B cell (primary cell): ENCODE measurements at regions not wholly inside any gene's neighbourhood (a gene's known extent, or its start where the extent isn't known, plus 50 kb on each side); places are given as distances from the start of the nearest gene placed in this dataset.

Experiments
- ATAC-seq: fragments of 200-7000 bp; cut with Tn5 transposase; one replicate; pipeline ENCODE4 v1.10.0; 2021; ENCODE audit warnings: low read depth, mild to moderate bottlenecking, moderate number of reproducible peaks, moderate library complexity
- CTCF ChIA-PET: fragments of 350-600 bp; sonication (Branson Sonifier 250); formaldehyde crosslinking; loops from one replicate; lab custom pipeline; 2021; ENCODE audit warnings: antibody characterized with exemption, inconsistent platforms; lab: Charles Lee
- POLR2A ChIA-PET: fragments of 350-600 bp; sonication (Branson Sonifier 250); formaldehyde crosslinking; loops from one replicate; lab custom pipeline; 2021; ENCODE audit warnings: antibody characterized with exemption; lab: Charles Lee
- DNase-seq: peaks from one replicate; pipeline ENCODE4 v3.0.0; 2013
- H2AFZ ChIP-seq: 2 replicates; pipeline ENCODE4 v1.6.1; 2012; ENCODE audit warnings: mild to moderate bottlenecking, low read depth, low read length; ENCODE audit not compliant: insufficient read depth, poor library complexity, severe bottlenecking
- H3K27ac ChIP-seq, 2 donors: 1 replicate in 1 of 2; 2 replicates in 1 of 2; pipeline ENCODE4 v1.5.1; 2012 to 2013; ENCODE audit warnings: low read length in 2 of 2, mild to moderate bottlenecking in 2 of 2, moderate library complexity in 1 of 2
- H3K27me3 ChIP-seq, 4 experiments: fragments of 200-600 bp in 1 of 4; sonication (generic) in 1 of 4; replicated peaks in 1 of 4; 1 replicate in 2 of 4; 2 replicates in 2 of 4; pipeline versions ENCODE4 v1.6.1 to v1.7.0; 2013 to 2016; ENCODE audit warnings: low read length in 3 of 4, mild to moderate bottlenecking in 2 of 4, mixed read lengths in 1 of 4, moderate library complexity in 1 of 4; ENCODE audit not compliant: insufficient read depth in 4 of 4, control insufficient read depth in 3 of 4; ENCODE audit errors: control extremely low read depth in 1 of 4
- H3K36me3 ChIP-seq, 2 experiments: replicated peaks in 1 of 2; 1 replicate in 1 of 2; 2 replicates in 1 of 2; pipeline versions ENCODE4 v1.6.1 to v1.7.1; 2013; ENCODE audit warnings: low read length in 1 of 2; ENCODE audit not compliant: insufficient read depth in 2 of 2, control insufficient read depth in 1 of 2; ENCODE audit errors: control extremely low read depth in 1 of 2, extremely low read depth in 1 of 2
- H3K4me1 ChIP-seq, 2 donors: fragments of 200-600 bp in 1 of 2; sonication (generic) in 1 of 2; 1 replicate in 1 of 2; 2 replicates in 1 of 2; pipeline versions ENCODE4 v1.5.1 to v1.6.1; 2013 to 2017; ENCODE audit warnings: low read length in 2 of 2; ENCODE audit not compliant: control insufficient read depth in 2 of 2, insufficient read depth in 2 of 2
- H3K4me2 ChIP-seq: replicated peaks from 2 replicates; pipeline ENCODE3; 2012; ENCODE audit warnings: mild to moderate bottlenecking, low read depth, low read length; ENCODE audit not compliant: poor library complexity, severe bottlenecking
- H3K4me3 ChIP-seq, 5 experiments: fragments of 200-600 bp in 1 of 5; sonication (generic) in 1 of 5; 1 replicate in 3 of 5; 2 replicates in 2 of 5; pipeline versions ENCODE4 v1.5.1 to v1.7.0; 2011 to 2016; ENCODE audit warnings: low read length in 4 of 5, mild to moderate bottlenecking in 4 of 5, low read depth in 2 of 5, control low read depth in 1 of 5, moderate library complexity in 1 of 5; ENCODE audit not compliant: insufficient read depth in 1 of 5; ENCODE audit errors: control extremely low read depth in 1 of 5, extremely low read depth in 1 of 5
- H3K79me2 ChIP-seq: fragments of 200-600 bp; sonication (generic); one replicate; pipeline ENCODE4 v1.6.0; 2016; ENCODE audit warnings: low read length; ENCODE audit not compliant: control insufficient read depth, insufficient read depth
- H3K9ac ChIP-seq: fragments of 200-600 bp; sonication (generic); 2 replicates; pipeline ENCODE4 v1.6.1; 2017; ENCODE audit warnings: mild to moderate bottlenecking, low read length, moderate library complexity
- H3K9me3 ChIP-seq, 3 donors: one replicate each; pipeline versions ENCODE4 v1.6.1 to v1.7.1; 2013; ENCODE audit warnings: low read length in 2 of 3; ENCODE audit not compliant: control insufficient read depth in 2 of 3, insufficient read depth in 1 of 3; ENCODE audit errors: control extremely low read depth in 1 of 3
- H4K20me1 ChIP-seq: 2 replicates; pipeline ENCODE4 v1.6.0; 2012; ENCODE audit warnings: mild to moderate bottlenecking, low read length; ENCODE audit not compliant: insufficient read depth, control insufficient read depth, poor library complexity, severe bottlenecking
- H3K27ac Mint-ChIP-seq: one replicate; pipeline ENCODE4 v1.8.0; 2021; ENCODE audit warnings: mixed read lengths
- H3K27me3 Mint-ChIP-seq: one replicate; pipeline ENCODE4 v1.8.0; 2021; ENCODE audit warnings: mixed read lengths
- H3K4me1 Mint-ChIP-seq: one replicate; pipeline ENCODE4 v1.8.0; 2021; ENCODE audit warnings: mixed read lengths
- H3K4me3 Mint-ChIP-seq: one replicate; pipeline ENCODE4 v1.8.0; 2021; ENCODE audit warnings: mixed read lengths
- H3K9me3 Mint-ChIP-seq: one replicate; pipeline ENCODE4 v1.8.0; 2022; ENCODE audit warnings: mixed read lengths; ENCODE audit not compliant: insufficient read depth
- EZH2 ChIP-seq: IDR thresholded peaks from 2 replicates; pipeline ENCODE4 v1.6.1; 2012; ENCODE audit warnings: borderline replicate concordance, low read depth, mild to moderate bottlenecking, moderate library complexity, low read length; ENCODE audit not compliant: insufficient read depth, poor library complexity, severe bottlenecking
- WGBS: methylation state at CpG from one replicate; pipeline ENCODE4 v1.1.5; 2013; ENCODE audit warnings: missing lambda C conversion rate; ENCODE audit not compliant: insufficient coverage; 5-methylcytosine and 5-hydroxymethylcytosine counted together
- intact Hi-C: fragments of 100-400 bp; cut with micrococcal nuclease; formaldehyde crosslinking; loops from one replicate; pipeline ENCODE4 v1.10.0; 2022
- TF ChIP-seq, protein P1 (sequence below): fragments of 200-600 bp; IDR thresholded peaks from one replicate; pipeline ENCODE4 v1.8.0; 2022; ENCODE audit warnings: antibody characterized with exemption, mild to moderate bottlenecking

DNA sequence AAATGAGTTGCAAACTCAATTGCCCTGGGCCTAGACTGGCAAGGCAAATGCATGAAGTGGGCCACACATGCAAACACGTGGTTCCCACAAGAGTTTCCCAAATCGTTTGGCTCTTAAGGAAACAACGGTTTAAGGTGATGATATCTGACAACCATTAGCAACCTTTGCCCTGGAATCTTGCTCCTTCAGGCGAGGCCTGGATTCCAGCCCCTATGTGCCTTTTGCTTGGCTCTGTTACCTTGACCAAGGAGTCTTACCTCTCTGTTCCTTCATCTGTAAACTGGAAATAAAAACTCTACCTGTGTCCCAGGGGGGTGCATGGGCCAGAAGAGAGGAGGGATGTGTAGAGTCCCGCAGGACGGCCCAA is 72.1 kb upstream of the CASZ1 start:
- Histone ChIP-seq H3K27me3 (peaks cover 0 to 50% (median 17%) of the 10 kb centered on the region in 4 experiments), H3K27ac (no peak overlapping the region), H3K4me3 (no peak overlapping the region), H4K20me1 (no peaks in the 10 kb centered on the region), H3K36me3 (no peaks in the 10 kb centered on the region), H3K9me3 (peaks cover 0 to 3% (median 0%) of the 10 kb centered on the region in 3 donors), H3K9ac (no peak overlapping the region), H3K79me2 (no peaks in the 10 kb centered on the region), H3K4me2 (no peak overlapping the region), H3K4me1 (peaks cover 11 to 14% of the 10 kb centered on the region in 2 donors), H2AFZ (no peak overlapping the region)
- H3K9me3 Mint-ChIP-seq = no peaks in the 10 kb centered on the region
- intact Hi-C loops = loop anchor here (5.0 kb wide), 1 partner anchor 361 kb away; no protein-coding TSS in a partner anchor
- no peak overlapping the region for H3K4me3 Mint-ChIP-seq
- CTCF ChIA-PET = interaction anchor here (5.6 kb wide), 1 partner anchor 374 kb away, joined by 36 read pairs; no protein-coding TSS in a partner anchor
- POLR2A ChIA-PET = no interaction called here
- ATAC-seq (no peak), DNase-seq (no peak)
- no peak overlapping the region for H3K27ac Mint-ChIP-seq
- 70% methylated on average over 4 of the region's 6 CpGs for WGBS
- peaks cover 15% of the 10 kb centered on the region for H3K4me1 Mint-ChIP-seq
- peaks cover 59% of the 10 kb centered on the region for H3K27me3 Mint-ChIP-seq
- TF ChIP-seq, protein P1, sequence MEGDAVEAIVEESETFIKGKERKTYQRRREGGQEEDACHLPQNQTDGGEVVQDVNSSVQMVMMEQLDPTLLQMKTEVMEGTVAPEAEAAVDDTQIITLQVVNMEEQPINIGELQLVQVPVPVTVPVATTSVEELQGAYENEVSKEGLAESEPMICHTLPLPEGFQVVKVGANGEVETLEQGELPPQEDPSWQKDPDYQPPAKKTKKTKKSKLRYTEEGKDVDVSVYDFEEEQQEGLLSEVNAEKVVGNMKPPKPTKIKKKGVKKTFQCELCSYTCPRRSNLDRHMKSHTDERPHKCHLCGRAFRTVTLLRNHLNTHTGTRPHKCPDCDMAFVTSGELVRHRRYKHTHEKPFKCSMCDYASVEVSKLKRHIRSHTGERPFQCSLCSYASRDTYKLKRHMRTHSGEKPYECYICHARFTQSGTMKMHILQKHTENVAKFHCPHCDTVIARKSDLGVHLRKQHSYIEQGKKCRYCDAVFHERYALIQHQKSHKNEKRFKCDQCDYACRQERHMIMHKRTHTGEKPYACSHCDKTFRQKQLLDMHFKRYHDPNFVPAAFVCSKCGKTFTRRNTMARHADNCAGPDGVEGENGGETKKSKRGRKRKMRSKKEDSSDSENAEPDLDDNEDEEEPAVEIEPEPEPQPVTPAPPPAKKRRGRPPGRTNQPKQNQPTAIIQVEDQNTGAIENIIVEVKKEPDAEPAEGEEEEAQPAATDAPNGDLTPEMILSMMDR = no peak
- TF ChIP-seq EZH2 = no peak

DNA sequence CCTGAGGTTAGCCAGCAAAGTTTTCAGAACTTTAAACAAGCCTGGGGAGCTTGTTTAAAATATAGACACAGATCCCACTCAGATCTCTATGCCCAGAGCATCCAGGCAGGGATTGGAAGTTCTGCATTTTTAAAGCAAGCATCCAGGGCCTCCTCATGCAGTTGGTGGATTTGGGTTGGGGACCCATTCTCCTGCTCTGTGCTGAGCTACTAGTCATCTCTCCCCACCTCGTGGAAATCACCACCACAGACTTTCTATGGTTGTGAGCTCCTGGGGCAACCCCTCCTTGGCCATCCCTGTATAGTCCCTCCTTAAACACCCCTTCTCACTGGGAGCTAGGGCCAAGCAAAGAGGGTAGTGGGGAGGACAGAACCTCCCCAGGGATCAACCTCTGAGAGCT is 73.5 kb upstream of the CASZ1 start:
- intact Hi-C loops = loop anchor here (5.0 kb wide), 1 partner anchor 363 kb away; no protein-coding TSS in a partner anchor
- no peak overlapping the region for H3K4me3 Mint-ChIP-seq
- Histone ChIP-seq H3K4me2 (no peak overlapping the region), H3K4me1 (peaks cover 11 to 14% of the 10 kb centered on the region in 2 donors), H3K27me3 (peaks cover 0 to 48% (median 16%) of the 10 kb centered on the region in 4 experiments), H3K9ac (no peak overlapping the region), H2AFZ (no peak overlapping the region), H4K20me1 (no peaks in the 10 kb centered on the region), H3K9me3 (peaks cover 0 to 3% (median 0%) of the 10 kb centered on the region in 3 donors), H3K4me3 (no peak overlapping the region), H3K27ac (no peak overlapping the region), H3K79me2 (no peaks in the 10 kb centered on the region), H3K36me3 (no peaks in the 10 kb centered on the region)
- peaks cover 15% of the 10 kb centered on the region for H3K4me1 Mint-ChIP-seq
- H3K27me3 Mint-ChIP-seq = peaks cover 45% of the 10 kb centered on the region
- ChIA-PET POLR2A (no interaction called here), CTCF (interaction anchor here (0.6 to 5.6 kb wide), 5 partner anchors 13 to 375 kb away, joined by 3 to 36 read pairs (median 5); no protein-coding TSS in a partner anchor)
- no peak for DNase-seq
- TF ChIP-seq, protein P1 = no peak
- no peak for TF ChIP-seq EZH2
- H3K9me3 Mint-ChIP-seq = no peaks in the 10 kb centered on the region
- no peak overlapping the region for H3K27ac Mint-ChIP-seq
- no CpG with 5 or more reads among the region's 1 CpG for WGBS
- no peak for ATAC-seq
